GM19035 (cell line): ENCODE measurements at regions not wholly inside any gene's neighbourhood (a gene's known extent, or its start where the extent isn't known, plus 50 kb on each side); places are given as distances from the start of the nearest gene placed in this dataset.
"Not testable (repeated sequence)": the region's sequence is repeated elsewhere in the genome, so short reads cannot be mapped to it uniquely, and the experiment has no call there.

Source experiments
- ATAC-seq: cut with Tn5 transposase; IDR thresholded peaks from one replicate; pipeline ENCODE4 v1.9.1; 2021; ENCODE audit not compliant: unreplicated experiment

DNA sequence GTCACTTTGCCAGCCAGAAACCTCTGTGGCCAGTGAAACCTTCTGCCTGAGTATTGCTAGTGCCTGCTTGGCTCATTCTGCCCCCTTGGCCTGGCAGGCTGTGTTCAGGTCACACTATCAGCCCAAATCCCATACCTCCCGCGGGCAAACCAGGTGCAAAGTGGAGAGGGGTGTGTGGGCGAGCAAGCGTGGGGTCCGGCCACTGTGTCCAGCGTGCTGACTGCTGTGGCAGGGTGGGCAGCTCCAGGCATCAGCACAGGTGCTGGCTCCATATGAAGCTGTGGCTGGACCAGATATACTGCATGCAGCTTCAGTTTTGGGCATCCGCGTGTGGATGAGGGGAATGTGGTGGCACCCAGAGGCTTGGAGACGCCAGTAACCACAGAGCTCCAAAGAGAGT, 576.5 kb upstream of the EDIL3 start:
- ATAC-seq, result no peak

DNA sequence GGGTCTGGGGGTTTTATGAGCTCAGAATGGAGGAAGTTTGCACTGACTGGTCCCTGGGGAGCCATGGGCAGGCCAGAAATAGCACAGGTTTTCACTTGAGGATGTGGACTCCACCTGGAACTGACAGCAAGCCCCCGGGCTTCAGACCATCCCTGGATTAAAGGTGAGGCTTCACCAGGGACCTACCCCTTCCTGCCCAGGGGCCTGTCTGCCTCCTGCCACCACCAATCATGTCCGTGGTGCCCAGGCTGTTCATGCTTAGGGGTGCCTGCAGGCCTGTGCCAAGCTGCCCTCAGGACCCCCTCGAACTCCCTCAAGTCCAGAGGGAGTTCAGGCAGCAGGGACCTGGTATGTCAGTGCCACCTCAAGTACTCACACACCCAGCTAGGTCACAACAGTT, 577.2 kb upstream of the EDIL3 start:
- ATAC-seq, result no peak

GRCh38 chr5:84983093-84983492, 598.4 kb upstream of the EDIL3 start:
- ATAC-seq, result no peak

- ATAC-seq, result no peak
Observed at GRCh38 chr5:84985148-84985547, 600.5 kb upstream of the EDIL3 start.

DNA sequence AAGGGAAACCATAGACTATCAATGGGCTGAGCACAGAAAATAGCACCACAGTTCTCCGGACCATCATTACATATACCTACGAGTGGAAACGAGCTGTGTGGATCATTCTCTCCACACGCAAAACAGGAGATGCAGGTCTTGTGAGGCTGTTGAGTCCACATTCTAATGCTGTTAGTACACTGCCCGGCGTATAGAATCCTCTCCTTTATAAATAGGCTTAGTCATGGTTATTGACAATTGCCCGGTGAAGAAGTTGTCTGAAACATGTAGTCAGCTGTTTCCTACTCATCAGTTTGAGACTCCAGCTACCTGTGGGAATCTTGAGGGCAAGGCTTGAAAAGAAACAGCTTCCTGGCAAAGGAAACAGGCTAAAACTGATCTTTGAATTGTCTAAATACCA, 602.0 kb upstream of the EDIL3 start:
- ATAC-seq, result no peak

- ATAC-seq, result no peak
Observed at GRCh38 chr5:85000671-85001070, 616.0 kb upstream of the EDIL3 start.

DNA sequence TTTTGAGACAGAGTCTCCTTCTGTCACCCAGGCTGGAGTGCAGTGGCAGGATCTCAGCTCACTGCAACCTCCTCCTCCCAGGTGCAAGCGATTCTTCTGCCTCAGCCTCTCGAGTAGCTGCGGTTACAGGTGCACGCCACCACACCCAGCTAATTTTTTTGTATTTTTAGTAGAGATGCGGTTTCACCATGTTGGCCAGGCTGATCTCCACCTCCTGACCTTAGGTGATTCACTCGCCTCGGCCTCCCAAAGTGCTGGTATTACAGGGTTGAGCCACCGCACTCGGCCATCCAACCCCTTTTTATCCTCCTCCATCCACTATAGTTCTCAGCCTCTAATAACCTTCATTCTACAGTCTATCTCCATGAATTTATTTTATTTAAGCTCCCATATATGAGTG, 617.3 kb upstream of the EDIL3 start:
- not testable (repeated sequence) for ATAC-seq

GRCh38 chr5:85010014-85010562, 625.4 kb upstream of the EDIL3 start:
- ATAC-seq, result no peak

GRCh38 chr5:85017261-85017660, 632.6 kb upstream of the EDIL3 start:
- ATAC-seq, result no peak

- no peak for ATAC-seq
Observed at GRCh38 chr5:85030316-85031084, 645.8 kb upstream of the EDIL3 start.

GRCh38 chr5:85049020-85049419, 664.3 kb upstream of the EDIL3 start:
- ATAC-seq, result no peak

DNA sequence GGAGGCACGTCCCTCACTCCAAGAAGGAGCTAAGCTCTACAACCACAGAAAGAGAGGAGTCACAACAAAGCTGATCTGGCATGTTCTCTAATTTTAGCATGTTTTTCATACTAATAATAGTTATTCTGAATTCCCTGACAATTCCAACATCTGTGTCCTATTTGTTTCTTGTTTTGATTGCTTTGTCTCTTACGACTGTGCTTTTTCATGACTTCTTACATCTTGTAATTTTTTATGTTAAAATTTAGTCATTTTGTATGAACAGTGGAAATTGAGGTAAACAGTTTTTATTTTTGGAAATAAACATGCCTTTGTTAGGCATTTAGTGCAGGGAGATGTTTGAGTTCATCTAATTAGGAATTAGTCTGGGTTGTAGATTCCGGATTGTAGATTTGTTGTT, 668.1 kb upstream of the EDIL3 start:
- no peak for ATAC-seq

DNA sequence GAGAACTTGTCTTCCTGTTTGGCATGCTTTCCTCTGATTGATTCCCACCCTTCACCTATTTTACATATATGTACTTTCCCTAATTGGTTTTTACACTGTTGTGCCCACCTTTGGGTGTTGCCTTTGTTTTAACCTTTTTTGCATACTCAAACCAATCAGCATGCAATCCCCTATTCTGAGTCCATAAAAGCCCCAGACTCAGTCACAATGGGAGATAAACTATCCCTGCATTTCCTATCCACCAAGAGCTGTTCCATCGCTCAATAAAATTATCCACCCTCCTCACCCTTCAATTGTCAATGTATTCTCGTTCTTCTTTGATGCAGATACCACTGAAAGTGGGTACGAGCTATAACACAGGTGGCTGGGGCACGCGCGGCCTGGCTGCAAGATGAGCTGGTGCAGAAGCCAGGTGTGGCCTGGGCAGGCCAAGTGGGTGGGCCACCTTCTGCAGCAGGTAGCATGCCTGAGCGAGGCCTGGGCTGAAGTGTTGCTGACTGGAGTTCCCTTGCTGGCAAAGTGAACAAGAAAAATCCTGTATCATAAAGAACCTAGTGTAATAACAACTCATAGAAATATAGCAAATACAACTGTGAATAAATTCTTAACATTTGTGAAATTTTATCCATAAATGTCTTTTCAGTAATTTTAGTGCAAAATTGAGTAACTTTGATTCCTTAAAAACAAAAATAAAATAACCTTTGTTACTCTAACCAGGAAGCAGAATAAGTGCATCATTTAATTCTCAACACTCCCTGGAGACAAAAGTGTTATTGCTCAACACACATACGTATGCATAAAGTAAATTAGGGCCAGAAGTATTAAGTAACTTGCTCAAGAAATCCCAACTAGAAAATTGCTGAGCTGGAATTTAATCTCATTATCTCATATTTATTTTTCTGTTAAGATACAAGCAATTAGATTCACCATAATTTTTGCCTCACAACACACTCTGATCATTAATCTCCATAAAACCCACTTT, 685.3 kb upstream of the EDIL3 start:
- no peak for ATAC-seq

DNA sequence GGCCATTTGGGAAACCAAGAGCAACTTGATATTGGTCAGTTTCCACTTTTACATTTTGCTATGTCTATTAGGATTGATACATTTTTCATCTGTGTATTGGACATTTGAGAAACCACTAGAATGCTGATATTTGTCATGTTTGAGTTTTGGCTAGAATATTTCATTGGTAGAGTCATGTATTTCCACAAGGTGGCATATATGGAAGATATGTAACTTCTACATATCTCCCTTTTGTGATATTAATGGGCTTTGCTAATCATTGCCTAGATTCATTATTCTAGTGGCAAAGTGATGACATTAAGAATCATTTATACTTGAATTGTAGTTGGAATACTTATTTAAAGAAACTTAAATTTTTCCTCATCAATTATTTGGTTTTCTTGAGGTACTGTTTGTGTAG, 692.9 kb upstream of the EDIL3 start:
- ATAC-seq, result no peak

DNA sequence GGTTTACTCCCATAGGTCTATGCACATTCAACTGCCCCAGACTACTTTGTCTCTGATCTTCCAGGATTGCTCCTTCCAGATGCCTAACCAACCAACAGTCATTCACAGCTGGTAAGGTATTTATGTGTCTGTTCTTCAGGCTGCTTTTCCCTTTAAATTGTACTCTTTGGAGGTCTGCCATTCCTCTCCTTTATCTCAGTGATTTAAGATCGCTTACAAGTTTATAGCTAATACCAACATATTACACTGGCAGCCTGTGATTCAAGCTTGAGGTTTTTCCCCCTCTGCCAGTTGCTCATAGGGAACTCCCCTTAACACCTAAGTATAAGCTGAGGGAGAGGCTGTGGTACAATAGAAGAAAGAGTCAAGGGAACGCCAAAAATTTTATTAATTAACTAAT, 711.7 kb upstream of the EDIL3 start:
- ATAC-seq, result no peak

- ATAC-seq, result no peak
Observed at GRCh38 chr5:85108471-85108870, 723.8 kb upstream of the EDIL3 start.

DNA sequence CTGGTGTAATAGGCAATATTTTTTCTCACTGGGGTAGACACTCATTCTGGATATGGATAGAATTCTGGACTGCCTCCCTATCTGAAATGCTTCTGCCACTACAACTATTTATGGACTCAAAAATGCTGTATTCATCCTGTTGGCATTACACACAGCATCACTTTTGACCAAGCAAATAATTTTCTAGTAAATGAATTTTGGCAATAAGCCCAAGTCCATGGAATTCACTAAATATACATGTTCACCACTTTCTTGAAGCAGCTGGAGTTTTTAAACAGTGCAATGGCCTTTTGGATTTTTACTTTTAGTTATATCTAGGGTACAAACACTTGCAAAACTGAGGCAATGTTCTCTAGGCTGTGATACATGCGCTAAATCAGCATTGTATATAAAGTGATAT, 724.9 kb upstream of the EDIL3 start:
- ATAC-seq, result no peak

- no peak for ATAC-seq
Observed at GRCh38 chr5:85132269-85132668, 747.6 kb upstream of the EDIL3 start.

GRCh38 chr5:85140471-85140870, 755.8 kb upstream of the EDIL3 start:
- ATAC-seq, result no peak

DNA sequence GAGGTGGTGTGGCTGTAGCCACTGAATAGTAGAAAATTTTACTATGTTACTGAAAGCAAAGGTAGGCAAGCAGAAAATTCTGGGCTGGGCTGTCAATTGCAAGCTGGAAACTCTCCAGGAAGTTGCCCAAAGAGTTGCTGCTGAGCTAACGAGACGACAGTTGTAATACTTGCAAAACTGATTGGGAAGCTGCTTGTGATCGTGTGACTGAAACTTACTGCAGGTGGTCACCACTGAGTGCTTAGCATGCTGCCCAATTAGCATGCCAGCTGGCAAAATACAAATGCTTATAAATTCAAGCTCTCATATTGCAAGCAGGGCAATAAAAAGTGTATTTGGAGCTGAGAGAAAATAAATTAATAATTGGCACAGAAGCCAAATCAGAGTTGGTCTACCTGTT, 758.5 kb upstream of the EDIL3 start:
- no peak for ATAC-seq

- ATAC-seq, result no peak
Observed at GRCh38 chr5:85148701-85149100, 764.0 kb upstream of the EDIL3 start.

- ATAC-seq, result no peak
Observed at GRCh38 chr5:85159395-85159794, 774.7 kb upstream of the EDIL3 start.
